GM12891 (cell line): ENCODE measurements at regions not wholly inside any gene's neighbourhood (a gene's known extent, or its start where the extent isn't known, plus 50 kb on each side); places are given as distances from the start of the nearest gene placed in this dataset.

ENCODE experiments used
- DNase-seq: peaks from one replicate; pipeline ENCODE4 v3.0.0; 2011; ENCODE audit warnings: low spot score; ENCODE audit not compliant: insufficient read length
- FAIRE-seq: peaks from 2 replicates; lab custom pipeline; 2011; peaks lifted over from hg19 to GRCh38; lab: Jason Lieb, UNC
- PAX5 ChIP-seq: IDR thresholded peaks from 2 replicates; pipeline ENCODE4 v1.6.1; 2011; ENCODE audit warnings: low read length, moderate library complexity, mild to moderate bottlenecking; ENCODE audit not compliant: insufficient read depth, severe bottlenecking
- POLR2A ChIP-seq: IDR thresholded peaks from 2 replicates; pipeline ENCODE4 v1.6.1; 2011; ENCODE audit warnings: low read depth, low read length, control low read depth
- POLR2AphosphoS5 ChIP-seq: IDR thresholded peaks from 2 replicates; pipeline ENCODE4 v1.6.1; 2011; ENCODE audit warnings: low read depth, low read length, control low read depth
- POU2F2 ChIP-seq: IDR thresholded peaks from 2 replicates; pipeline ENCODE4 v1.6.1; 2011; ENCODE audit warnings: low read depth, mild to moderate bottlenecking, control low read depth, low read length, moderate library complexity
- SPI1 ChIP-seq: IDR thresholded peaks from 2 replicates; pipeline ENCODE4 v1.6.1; 2011; ENCODE audit warnings: low read depth, low read length, control low read depth
- TAF1 ChIP-seq: IDR thresholded peaks from 2 replicates; pipeline ENCODE4 v1.6.1; 2011; ENCODE audit warnings: low read depth, low read length, control low read depth

- DNase-seq = no peak
- FAIRE-seq = no peak
- TF ChIP-seq TAF1 (no peak), PAX5 (no peak), SPI1 (no peak), POLR2A (no peak), POU2F2 (no peak), POLR2AphosphoS5 (no peak)
Measured at GRCh38 chr18:10320791-10321190, 133.6 kb upstream of the APCDD1 start.

DNA sequence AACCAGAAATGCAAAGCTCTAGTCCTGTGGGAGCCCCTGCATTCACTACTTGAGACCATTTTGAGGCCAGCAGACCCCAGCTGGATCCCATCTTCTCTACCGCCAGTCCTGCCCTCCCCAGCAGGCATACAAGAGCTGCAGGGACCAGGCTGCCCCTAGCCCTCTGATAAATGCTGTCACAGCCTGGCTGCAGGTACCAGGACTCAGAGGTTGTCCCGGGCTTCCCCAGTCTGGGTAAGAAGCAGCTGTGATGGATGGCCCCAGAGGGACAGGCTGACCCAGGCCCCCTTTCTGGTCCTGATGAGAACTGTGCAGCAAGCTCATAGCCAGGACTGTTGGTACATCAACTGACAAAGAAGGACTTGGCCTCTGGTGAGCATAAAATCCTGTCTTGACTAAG, 132.9 kb upstream of the APCDD1 start:
- no peak for DNase-seq
- FAIRE-seq = no peak
- TF ChIP-seq POLR2AphosphoS5 = no peak
- TF ChIP-seq PAX5 = no peak
- no peak for TF ChIP-seq POLR2A
- no peak for TF ChIP-seq POU2F2
- no peak for TF ChIP-seq TAF1
- no peak for TF ChIP-seq SPI1

GRCh38 chr18:10322004-10322403, 132.4 kb upstream of the APCDD1 start:
- DNase-seq (no peak), FAIRE-seq (no peak)

DNA sequence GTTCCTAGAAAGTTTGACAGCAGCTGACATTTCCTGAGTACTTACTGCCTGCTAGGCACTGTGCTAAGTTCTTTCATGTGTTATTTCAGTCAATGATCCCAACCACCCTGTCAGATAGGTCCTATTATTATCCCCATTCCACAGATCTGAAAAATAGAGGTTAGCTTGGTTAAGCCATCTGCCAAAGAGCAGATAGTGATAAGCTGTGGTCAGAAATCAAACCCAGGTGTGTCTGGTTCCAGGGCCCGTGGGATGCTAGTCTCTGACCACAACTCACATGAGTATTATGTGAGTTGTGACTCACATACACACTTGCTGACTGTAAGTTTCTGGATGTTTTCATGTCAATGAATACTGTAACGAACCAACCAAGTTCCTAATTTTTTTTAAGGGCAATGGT, 132.0 kb upstream of the APCDD1 start:
- FAIRE-seq (no peak), DNase-seq (no peak)
- TF ChIP-seq SPI1 = no peak
- TF ChIP-seq POLR2A = no peak
- TF ChIP-seq TAF1 = no peak
- no peak for TF ChIP-seq PAX5
- no peak for TF ChIP-seq POU2F2
- no peak for TF ChIP-seq POLR2AphosphoS5

More at GRCh38 chr18:10322004-10322403, 132.4 kb upstream of the APCDD1 start:
- TF ChIP-seq SPI1 = no peak
- TF ChIP-seq PAX5 = no peak
- TF ChIP-seq POU2F2 = no peak
- no peak for TF ChIP-seq TAF1
- no peak for TF ChIP-seq POLR2AphosphoS5
- TF ChIP-seq POLR2A = no peak

- DNase-seq (no peak), FAIRE-seq (no peak)
- TF ChIP-seq POU2F2 (no peak), SPI1 (no peak), PAX5 (no peak), TAF1 (no peak), POLR2AphosphoS5 (no peak), POLR2A (no peak)
Measured at GRCh38 chr18:10329101-10329500, 125.3 kb upstream of the APCDD1 start.

DNA sequence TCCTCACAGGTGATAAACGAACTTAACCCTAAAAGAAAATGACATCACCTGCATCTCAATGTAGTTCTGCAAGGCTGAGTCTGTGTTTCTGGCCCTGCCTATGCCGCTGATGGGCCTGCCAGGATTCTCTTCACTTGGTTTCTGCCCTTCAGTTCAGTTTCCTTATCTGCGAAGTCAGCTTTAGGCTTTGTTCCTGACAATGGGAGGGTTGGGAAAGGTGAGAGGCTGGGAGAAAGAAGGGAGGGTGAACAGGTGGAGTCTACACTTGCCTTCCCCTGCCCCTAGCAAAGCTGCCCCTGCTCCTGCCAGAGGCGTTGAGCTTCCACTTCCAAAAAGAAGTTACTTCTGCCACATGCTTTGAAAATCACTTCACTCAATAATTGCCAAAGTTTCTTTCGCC, 124.0 kb upstream of the APCDD1 start:
- DNase-seq (no peak), FAIRE-seq (no peak)
- TF ChIP-seq PAX5 = no peak
- TF ChIP-seq POU2F2 = no peak

DNA sequence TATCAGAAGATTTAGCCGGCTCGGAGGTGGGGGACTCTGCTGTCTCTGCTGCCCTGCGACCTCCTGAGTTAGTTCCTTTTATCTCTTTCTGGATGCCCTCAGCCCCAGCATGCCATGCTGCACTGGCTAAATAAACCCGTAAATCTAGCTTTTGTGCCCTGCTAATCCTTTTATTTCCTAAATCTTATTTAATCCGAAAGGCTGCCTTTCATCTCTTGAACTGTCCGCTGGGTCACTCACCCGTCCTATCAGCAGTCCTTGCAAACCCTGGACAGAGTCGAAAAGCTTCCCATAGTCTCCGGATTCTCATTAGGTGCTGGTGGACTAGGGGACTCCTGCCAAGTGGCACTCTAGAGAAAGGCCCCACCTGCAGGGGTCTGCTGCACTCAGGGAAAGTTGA, 122.0 kb upstream of the APCDD1 start:
- TF ChIP-seq SPI1 (no peak), POU2F2 (no peak), TAF1 (no peak), POLR2AphosphoS5 (no peak), PAX5 (no peak), POLR2A (no peak)
- FAIRE-seq = no peak
- no peak for DNase-seq

- no peak for TF ChIP-seq POLR2A
- no peak for TF ChIP-seq SPI1
- TF ChIP-seq POU2F2 = no peak
- TF ChIP-seq PAX5 = no peak
- no peak for TF ChIP-seq POLR2AphosphoS5
- no peak for TF ChIP-seq TAF1
- DNase-seq (no peak), FAIRE-seq (no peak)
Measured at GRCh38 chr18:10336749-10337350, 117.6 kb upstream of the APCDD1 start.

- no peak for TF ChIP-seq POU2F2
- TF ChIP-seq TAF1 = no peak
- TF ChIP-seq POLR2A = no peak
- no peak for TF ChIP-seq POLR2AphosphoS5
- no peak for TF ChIP-seq SPI1
- FAIRE-seq = no peak
Measured at GRCh38 chr18:10340821-10341220, 113.6 kb upstream of the APCDD1 start.

DNA sequence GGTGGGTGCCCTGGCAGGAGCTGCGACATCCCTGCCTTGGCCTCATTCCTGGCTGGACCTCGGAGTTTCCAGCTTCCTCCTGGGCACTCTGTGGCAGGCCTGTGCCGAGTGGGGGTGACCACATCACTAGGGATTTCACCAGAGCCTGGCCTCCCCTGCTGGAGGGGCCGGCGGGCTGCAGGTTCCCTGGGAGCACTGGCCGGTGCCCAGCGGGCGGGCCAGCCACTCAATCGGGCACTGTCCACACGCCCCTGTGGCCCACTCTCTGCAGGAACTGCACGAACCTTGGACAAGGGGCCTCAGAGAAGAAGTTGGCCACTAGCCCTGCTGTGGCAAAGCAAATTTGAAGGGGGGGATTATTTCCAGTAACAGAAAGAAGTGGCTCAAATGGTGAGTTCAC, 110.7 kb upstream of the APCDD1 start:
- DNase-seq (no peak), FAIRE-seq (no peak)
- TF ChIP-seq SPI1 (no peak), POLR2AphosphoS5 (no peak), POLR2A (no peak), PAX5 (no peak), TAF1 (no peak), POU2F2 (no peak)

More at GRCh38 chr18:10340821-10341220, 113.6 kb upstream of the APCDD1 start:
- DNase-seq = no peak

DNA sequence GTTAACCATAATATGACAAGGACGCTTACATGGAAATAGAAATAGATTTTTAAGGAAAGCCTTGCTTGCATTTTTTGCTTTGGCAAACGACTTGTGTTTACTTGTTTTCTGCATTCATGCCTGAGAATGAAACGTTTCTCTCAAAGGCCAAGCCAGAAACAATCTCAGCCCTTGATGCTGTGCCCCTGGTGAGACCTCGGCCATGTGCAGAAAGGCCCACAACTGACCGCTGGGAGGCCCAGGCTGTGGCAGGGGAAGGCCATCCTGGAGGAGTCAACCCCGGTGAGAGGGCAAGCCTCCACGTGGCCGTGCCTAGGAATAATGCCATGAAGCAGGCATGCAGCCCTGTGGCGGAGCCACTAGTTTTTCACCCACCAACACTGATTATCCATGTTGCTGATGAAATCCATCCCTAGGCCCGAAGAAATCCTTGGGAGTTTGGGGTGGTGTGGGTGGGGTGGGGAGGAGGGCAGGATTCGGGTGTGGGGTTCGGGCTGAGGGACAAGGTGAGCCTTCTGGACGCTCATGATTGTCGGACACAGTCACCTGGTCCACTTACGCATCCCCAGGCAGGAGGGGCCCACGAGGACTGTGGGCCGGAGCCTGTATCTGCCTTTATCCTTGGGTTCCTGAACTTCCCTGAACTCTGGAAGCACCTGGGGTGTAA, 107.6 kb upstream of the APCDD1 start:
- TF ChIP-seq PAX5 (no peak), SPI1 (no peak), POU2F2 (no peak), TAF1 (no peak), POLR2A (no peak)
- FAIRE-seq (no peak), DNase-seq (no peak)
